HG02943 (cell line): ENCODE measurements at regions not wholly inside any gene's neighbourhood (a gene's known extent, or its start where the extent isn't known, plus 50 kb on each side); places are given as distances from the start of the nearest gene placed in this dataset.

Source experiments
- ATAC-seq: cut with Tn5 transposase; IDR thresholded peaks from one replicate; pipeline ENCODE4 v1.9.1; 2021; ENCODE audit warnings: mild to moderate bottlenecking, low read depth, moderate library complexity; ENCODE audit not compliant: unreplicated experiment

- no peak for ATAC-seq
Measured at GRCh38 chr12:67568055-67568454, 80.5 kb upstream of the DYRK2 start.

GRCh38 chr12:67572492-67572891, 76.1 kb upstream of the DYRK2 start:
- ATAC-seq: no peak

- ATAC-seq: no peak
Measured at GRCh38 chr12:67573566-67573965, 75.0 kb upstream of the DYRK2 start.

- ATAC-seq: no peak
Measured at GRCh38 chr12:67578976-67579661, 69.4 kb upstream of the DYRK2 start.

GRCh38 chr12:67579662-67580003, 68.9 kb upstream of the DYRK2 start:
- ATAC-seq: no peak

GRCh38 chr12:67582238-67582834, 66.2 kb upstream of the DYRK2 start:
- ATAC-seq: no peak

- no peak for ATAC-seq
Measured at GRCh38 chr12:67582844-67583243, 65.7 kb upstream of the DYRK2 start.

GRCh38 chr12:67586951-67587350, 61.6 kb upstream of the DYRK2 start:
- ATAC-seq: no peak

GRCh38 chr12:67589078-67589477, 59.5 kb upstream of the DYRK2 start:
- ATAC-seq: no peak

GRCh38 chr12:67590149-67590790, 58.3 kb upstream of the DYRK2 start:
- no peak for ATAC-seq

- ATAC-seq: no peak
Measured at GRCh38 chr12:67592228-67593011, 56.1 kb upstream of the DYRK2 start.

GRCh38 chr12:67593041-67593440, 55.5 kb upstream of the DYRK2 start:
- no peak for ATAC-seq

GRCh38 chr12:67593461-67594330, 54.8 kb upstream of the DYRK2 start:
- ATAC-seq: no peak

GRCh38 chr12:67594888-67595287, 53.7 kb upstream of the DYRK2 start:
- no peak for ATAC-seq

- no peak for ATAC-seq
Measured at GRCh38 chr12:67595365-67595764, 53.2 kb upstream of the DYRK2 start.

GRCh38 chr12:67598598-67598997, 49.9 kb upstream of the DYRK2 start:
- no peak for ATAC-seq
